OCI-LY1 (cell line): ENCODE measurements at regions not wholly inside any gene's neighbourhood (a gene's known extent, or its start where the extent isn't known, plus 50 kb on each side); places are given as distances from the start of the nearest gene placed in this dataset.
"Not testable (repeated sequence)": the region's sequence is repeated elsewhere in the genome, so short reads cannot be mapped to it uniquely, and the experiment has no call there.

ENCODE experiments used
- H2AFZ ChIP-seq: fragments of 200-600 bp; sonication (generic), shearing (Covaris generic); 2 replicates; pipeline ENCODE4 v1.6.0; 2014; ENCODE audit warnings: antibody characterized with exemption, mild to moderate bottlenecking, low read length
- H3F3A ChIP-seq: fragments of 200-600 bp; sonication (generic), shearing (Covaris generic); 2 replicates; pipeline ENCODE4 v1.6.0; 2014; ENCODE audit warnings: mild to moderate bottlenecking, antibody characterized with exemption, low read length, moderate library complexity; ENCODE audit not compliant: insufficient read depth
- H3K27ac ChIP-seq: fragments of 200-600 bp; sonication (generic); 2 replicates; pipeline ENCODE4 v1.5.1; 2014; ENCODE audit warnings: low read length, mixed run types, mild to moderate bottlenecking, low read depth; ENCODE audit not compliant: poor library complexity, severe bottlenecking
- H3K27me3 ChIP-seq: fragments of 200-600 bp; sonication (generic); 2 replicates; pipeline ENCODE4 v1.6.0; 2014; ENCODE audit warnings: antibody characterized with exemption, mild to moderate bottlenecking, low read length, moderate library complexity; ENCODE audit not compliant: insufficient read depth
- H3K36me3 ChIP-seq: fragments of 200-600 bp; sonication (generic); 2 replicates; pipeline ENCODE4 v1.6.1; 2014; ENCODE audit warnings: mild to moderate bottlenecking, antibody characterized with exemption, low read length, moderate library complexity, mixed read lengths; ENCODE audit not compliant: insufficient read depth
- H3K4me1 ChIP-seq: fragments of 200-600 bp; sonication (generic); 2 replicates; pipeline ENCODE4 v1.5.1; 2014; ENCODE audit warnings: mild to moderate bottlenecking, low read length, moderate library complexity; ENCODE audit not compliant: insufficient read depth, severe bottlenecking
- H3K4me2 ChIP-seq: fragments of 200-600 bp; sonication (generic), shearing (Covaris generic); 2 replicates; pipeline ENCODE4 v1.6.1; 2014; ENCODE audit warnings: low read length
- H3K4me3 ChIP-seq: fragments of 200-600 bp; sonication (generic); 2 replicates; pipeline ENCODE4 v1.5.1; 2014; ENCODE audit warnings: low read length, low read depth, mild to moderate bottlenecking, mixed read lengths; ENCODE audit not compliant: poor library complexity, severe bottlenecking
- H3K79me2 ChIP-seq: fragments of 200-600 bp; shearing (Covaris generic); 2 replicates; pipeline ENCODE4 v1.6.1; 2016; ENCODE audit warnings: mixed run types, low read length, mixed read lengths; ENCODE audit not compliant: insufficient read depth
- H3K9ac ChIP-seq: fragments of 200-600 bp; sonication (generic), shearing (Covaris generic); 2 replicates; pipeline ENCODE4 v1.6.1; 2014; ENCODE audit warnings: mild to moderate bottlenecking, low read length, mixed read lengths
- H3K9me2 ChIP-seq: fragments of 200-600 bp; sonication (generic), shearing (Covaris generic); 2 replicates; pipeline ENCODE4 v1.6.1; 2014; ENCODE audit warnings: low read depth, mild to moderate bottlenecking, low read length, mixed read lengths
- H3K9me3 ChIP-seq: fragments of 200-600 bp; shearing (Covaris generic); 2 replicates; pipeline ENCODE4 v1.6.1; 2014; ENCODE audit warnings: low read length, mixed read lengths
- H4K20me1 ChIP-seq: fragments of 200-600 bp; sonication (generic), shearing (Covaris generic); 2 replicates; pipeline ENCODE4 v1.6.0; 2016; ENCODE audit warnings: mild to moderate bottlenecking, low read length; ENCODE audit not compliant: insufficient read depth
- CTCF ChIP-seq: fragments of 200-600 bp; sonication (generic), shearing (Covaris generic); IDR thresholded peaks from 2 replicates; pipeline ENCODE4 v1.5.1; 2017; ENCODE audit warnings: mild to moderate bottlenecking, antibody characterized with exemption, low read length, moderate library complexity, mixed read lengths
- EZH2 ChIP-seq: fragments of 200-600 bp; sonication (generic), shearing (Covaris generic); IDR thresholded peaks from 2 replicates; pipeline ENCODE4 v1.8.0; 2017; ENCODE audit warnings: borderline replicate concordance, mixed run types, mild to moderate bottlenecking, antibody characterized with exemption, low read length, moderate library complexity, mixed read lengths

- no peak overlapping the region for H3K27ac ChIP-seq
- H3K36me3 ChIP-seq = no peaks in the 10 kb centered on the region
- H4K20me1 ChIP-seq = no peaks in the 10 kb centered on the region
- H3K9ac ChIP-seq = no peak overlapping the region
- H3K79me2 ChIP-seq = no peaks in the 10 kb centered on the region
- TF ChIP-seq EZH2 (no peak), CTCF (no peak)
- H2AFZ ChIP-seq = no peak overlapping the region
- H3K4me1 ChIP-seq = no peaks in the 10 kb centered on the region
- H3K9me2 ChIP-seq = no peaks in the 10 kb centered on the region
- H3K9me3 ChIP-seq = no peaks in the 10 kb centered on the region
- H3K4me3 ChIP-seq = no peak overlapping the region
- H3K27me3 ChIP-seq = no peaks in the 10 kb centered on the region
- H3F3A ChIP-seq = no peaks in the 10 kb centered on the region
- no peak overlapping the region for H3K4me2 ChIP-seq
Measured at GRCh38 chr1:157262422-157262821, 124.2 kb upstream of the ETV3 start.

GRCh38 chr1:157255891-157256290, 117.7 kb upstream of the ETV3 start:
- not testable (repeated sequence) for H3K4me2 ChIP-seq, H3K27ac ChIP-seq, H3K36me3 ChIP-seq, H3K27me3 ChIP-seq, H3F3A ChIP-seq, H4K20me1 ChIP-seq, H3K9ac ChIP-seq, H3K4me3 ChIP-seq, H3K9me3 ChIP-seq, H3K4me1 ChIP-seq, H3K9me2 ChIP-seq, H3K79me2 ChIP-seq, H2AFZ ChIP-seq

GRCh38 chr1:157254183-157254582, 116.0 kb upstream of the ETV3 start:
- not testable (repeated sequence) for H3K9me2 ChIP-seq, H2AFZ ChIP-seq, H3K4me3 ChIP-seq, H3K27ac ChIP-seq, H3K27me3 ChIP-seq, H3K4me2 ChIP-seq, H3F3A ChIP-seq, H4K20me1 ChIP-seq, H3K9me3 ChIP-seq, H3K4me1 ChIP-seq, H3K9ac ChIP-seq, H3K79me2 ChIP-seq, H3K36me3 ChIP-seq

GRCh38 chr1:157252473-157252872, 114.3 kb upstream of the ETV3 start:
- no peak for TF ChIP-seq EZH2
- no peak for TF ChIP-seq CTCF
- Histone ChIP-seq H3K9ac (no peak overlapping the region), H3K4me1 (no peaks in the 10 kb centered on the region), H3K27me3 (no peaks in the 10 kb centered on the region), H3K4me3 (no peak overlapping the region), H3K9me3 (no peaks in the 10 kb centered on the region), H3K79me2 (no peaks in the 10 kb centered on the region), H3K9me2 (no peaks in the 10 kb centered on the region), H3K4me2 (no peak overlapping the region), H3F3A (no peaks in the 10 kb centered on the region), H2AFZ (no peak overlapping the region), H3K36me3 (no peaks in the 10 kb centered on the region), H3K27ac (no peak overlapping the region), H4K20me1 (no peaks in the 10 kb centered on the region)
